ENCODE measurements at regions not wholly inside any gene's neighbourhood (a gene's known extent, or its start where the extent isn't known, plus 50 kb on each side); places are given as distances from the start of the nearest gene placed in this dataset.

DNA sequence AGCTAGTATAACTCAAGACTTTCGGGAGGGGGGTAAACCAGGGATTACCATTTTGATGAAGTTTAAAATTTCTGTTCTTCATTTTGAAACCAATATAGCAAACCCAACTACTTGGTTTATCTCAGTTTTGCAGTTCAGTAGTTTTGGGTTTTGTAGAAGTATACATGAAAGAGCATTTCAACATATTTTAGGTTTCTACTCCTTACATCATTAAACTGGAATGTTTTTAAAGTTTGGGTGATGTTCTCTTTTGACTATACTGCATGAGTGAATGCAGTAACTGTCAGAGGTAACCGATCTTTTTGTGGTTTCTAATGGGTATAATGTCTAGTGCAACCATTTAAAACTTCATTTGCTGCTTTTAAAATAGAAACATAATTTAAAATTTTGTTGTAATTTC is 248.3 kb upstream of the MAD2L1 start:
- Mint-ChIP-seq H3K4me3 (ENCODE audit: unreplicated experiment) (no peak overlapping the region), H3K9me3 (ENCODE audit: unreplicated experiment) (peaks cover 8% of the 10 kb centered on the region), H3K27me3 (ENCODE audit: insufficient read depth, unreplicated experiment) (no peaks in the 10 kb centered on the region), H3K36me3 (ENCODE audit: insufficient read depth, unreplicated experiment) (no peaks in the 10 kb centered on the region), H3K27ac (ENCODE audit: low read depth, unreplicated experiment) (no peak overlapping the region), H3K4me1 (ENCODE audit: insufficient read depth, unreplicated experiment) (no peaks in the 10 kb centered on the region)
- TF ChIP-seq, protein P1, sequence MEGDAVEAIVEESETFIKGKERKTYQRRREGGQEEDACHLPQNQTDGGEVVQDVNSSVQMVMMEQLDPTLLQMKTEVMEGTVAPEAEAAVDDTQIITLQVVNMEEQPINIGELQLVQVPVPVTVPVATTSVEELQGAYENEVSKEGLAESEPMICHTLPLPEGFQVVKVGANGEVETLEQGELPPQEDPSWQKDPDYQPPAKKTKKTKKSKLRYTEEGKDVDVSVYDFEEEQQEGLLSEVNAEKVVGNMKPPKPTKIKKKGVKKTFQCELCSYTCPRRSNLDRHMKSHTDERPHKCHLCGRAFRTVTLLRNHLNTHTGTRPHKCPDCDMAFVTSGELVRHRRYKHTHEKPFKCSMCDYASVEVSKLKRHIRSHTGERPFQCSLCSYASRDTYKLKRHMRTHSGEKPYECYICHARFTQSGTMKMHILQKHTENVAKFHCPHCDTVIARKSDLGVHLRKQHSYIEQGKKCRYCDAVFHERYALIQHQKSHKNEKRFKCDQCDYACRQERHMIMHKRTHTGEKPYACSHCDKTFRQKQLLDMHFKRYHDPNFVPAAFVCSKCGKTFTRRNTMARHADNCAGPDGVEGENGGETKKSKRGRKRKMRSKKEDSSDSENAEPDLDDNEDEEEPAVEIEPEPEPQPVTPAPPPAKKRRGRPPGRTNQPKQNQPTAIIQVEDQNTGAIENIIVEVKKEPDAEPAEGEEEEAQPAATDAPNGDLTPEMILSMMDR (IDR thresholded peaks at IDR 0.05; ENCODE audit: unreplicated experiment): no peak
- BruUV-seq (replicated peaks): no TSS peak
- CTCF ChIA-PET: no interaction called here
- POLR2A ChIA-PET: no interaction called here
- intact Hi-C loops (cut with micrococcal nuclease): no loop called here
- no peak for DNase-seq (ENCODE audit: unreplicated experiment)

DNA sequence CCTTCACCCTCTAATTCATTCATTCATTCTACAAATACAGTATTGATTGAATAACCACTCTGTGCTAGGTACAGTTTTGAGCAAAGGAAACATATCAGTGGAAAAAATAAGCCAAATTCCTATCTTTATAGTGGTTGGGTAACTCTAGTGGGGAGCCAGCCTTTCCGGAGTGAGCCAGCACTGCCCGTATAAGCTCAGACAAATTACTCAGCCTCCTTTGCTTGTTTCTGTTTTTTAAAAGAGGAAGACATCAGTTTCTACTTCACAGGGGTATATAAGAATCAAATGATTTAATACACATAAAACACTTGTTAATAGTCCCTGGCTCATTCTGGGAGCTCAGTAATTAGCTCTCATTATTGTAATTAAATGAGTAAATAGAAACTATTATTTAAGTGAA is 238.2 kb upstream of the MAD2L1 start:
- no peak overlapping the region for H3K27ac Mint-ChIP-seq (ENCODE audit: low read depth, unreplicated experiment)
- POLR2A ChIA-PET: interaction anchor here (0.6 kb wide), 1 partner anchor 17 kb away, joined by 3 read pairs; no protein-coding TSS in a partner anchor
- BruUV-seq (replicated peaks): no TSS peak

DNA sequence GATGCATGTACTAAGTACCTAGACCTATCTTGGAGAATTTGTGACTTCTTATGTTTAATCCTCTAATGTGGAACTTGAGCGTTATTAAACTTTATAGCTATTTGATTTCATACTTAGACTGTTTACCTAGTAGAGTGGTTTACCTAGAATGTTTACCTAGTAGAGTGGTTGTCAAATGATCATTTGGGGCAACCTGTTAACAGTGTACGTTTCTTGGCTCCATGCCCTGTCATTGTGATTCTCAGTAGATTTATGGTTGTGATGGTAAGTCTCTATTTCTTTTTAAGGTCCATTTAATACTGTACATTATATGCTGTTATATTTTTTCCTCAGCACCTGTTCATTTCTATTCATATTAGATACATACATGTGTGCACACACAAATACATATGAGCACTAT is 233.0 kb upstream of the MAD2L1 start:
- BruUV-seq (replicated peaks): no TSS peak
- peaks cover 6% of the 10 kb centered on the region for H3K4me1 Mint-ChIP-seq (ENCODE audit: insufficient read depth, unreplicated experiment)
- ChIA-PET POLR2A (interaction anchor here (0.7 kb wide), 2 partner anchors 9 to 30 kb away, joined by 3 read pairs; no protein-coding TSS in a partner anchor), CTCF (no interaction called here)
- no peak overlapping the region for H3K4me3 Mint-ChIP-seq (ENCODE audit: unreplicated experiment)
- no peaks in the 10 kb centered on the region for H3K27me3 Mint-ChIP-seq (ENCODE audit: insufficient read depth, unreplicated experiment)
- no peaks in the 10 kb centered on the region for H3K36me3 Mint-ChIP-seq (ENCODE audit: insufficient read depth, unreplicated experiment)
- TF ChIP-seq, protein P1 (IDR thresholded peaks at IDR 0.05; ENCODE audit: unreplicated experiment): no peak
- H3K9me3 Mint-ChIP-seq (ENCODE audit: unreplicated experiment): peaks cover 8% of the 10 kb centered on the region
- intact Hi-C loops (cut with micrococcal nuclease): no loop called here
- H3K27ac Mint-ChIP-seq (ENCODE audit: low read depth, unreplicated experiment): no peak overlapping the region
- DNase-seq (ENCODE audit: unreplicated experiment): no peak

More for the DNA sequence above, 238.2 kb upstream of the MAD2L1 start:
- H3K36me3 Mint-ChIP-seq (ENCODE audit: insufficient read depth, unreplicated experiment): no peaks in the 10 kb centered on the region
- CTCF ChIA-PET: interaction anchor here (0.6 kb wide), 1 partner anchor 224 kb away, joined by 3 read pairs; no protein-coding TSS in a partner anchor
- no peak for DNase-seq (ENCODE audit: unreplicated experiment)
- H3K27me3 Mint-ChIP-seq (ENCODE audit: insufficient read depth, unreplicated experiment): no peaks in the 10 kb centered on the region
- H3K4me1 Mint-ChIP-seq (ENCODE audit: insufficient read depth, unreplicated experiment): peaks cover 6% of the 10 kb centered on the region
- H3K4me3 Mint-ChIP-seq (ENCODE audit: unreplicated experiment): no peak overlapping the region
- no peaks in the 10 kb centered on the region for H3K9me3 Mint-ChIP-seq (ENCODE audit: unreplicated experiment)
- intact Hi-C loops (cut with micrococcal nuclease): no loop called here
- TF ChIP-seq, protein P1 (IDR thresholded peaks at IDR 0.05; ENCODE audit: unreplicated experiment): no peak

DNA sequence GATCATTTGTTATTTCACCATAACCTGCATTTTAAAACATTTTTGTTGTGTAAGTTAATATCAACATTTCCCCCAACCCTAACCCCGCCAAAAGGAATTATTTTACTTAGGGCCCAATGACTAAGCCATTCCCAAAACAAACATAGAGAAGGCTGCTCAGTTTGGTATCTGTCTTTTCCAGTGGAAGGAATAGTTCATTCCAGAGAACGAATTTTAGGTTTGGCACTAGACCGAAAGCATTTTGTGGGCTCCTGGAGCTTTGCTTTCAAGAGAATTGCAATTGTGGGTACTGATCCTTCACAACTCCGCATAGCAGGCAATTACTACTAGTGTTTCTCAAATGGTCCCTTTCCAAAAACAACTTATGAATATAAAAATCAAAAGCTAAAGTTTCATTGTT is 226.7 kb upstream of the MAD2L1 start:
- no peaks in the 10 kb centered on the region for H3K27me3 Mint-ChIP-seq (ENCODE audit: insufficient read depth, unreplicated experiment)
- intact Hi-C loops (cut with micrococcal nuclease): no loop called here
- no TSS peak for BruUV-seq (replicated peaks)
- no peaks in the 10 kb centered on the region for H3K4me1 Mint-ChIP-seq (ENCODE audit: insufficient read depth, unreplicated experiment)
- ChIA-PET CTCF (no interaction called here), POLR2A (interaction anchor here (0.5 kb wide), 1 partner anchor 250 kb away, joined by 4 read pairs; no protein-coding TSS in a partner anchor)
- no peak for DNase-seq (ENCODE audit: unreplicated experiment)
- TF ChIP-seq, protein P1 (IDR thresholded peaks at IDR 0.05; ENCODE audit: unreplicated experiment): no peak
- H3K4me3 Mint-ChIP-seq (ENCODE audit: unreplicated experiment): no peak overlapping the region
- H3K36me3 Mint-ChIP-seq (ENCODE audit: insufficient read depth, unreplicated experiment): no peaks in the 10 kb centered on the region
- no peaks in the 10 kb centered on the region for H3K9me3 Mint-ChIP-seq (ENCODE audit: unreplicated experiment)
- no peak overlapping the region for H3K27ac Mint-ChIP-seq (ENCODE audit: low read depth, unreplicated experiment)

Data from MCF 10A (cell line).